ENCODE measurements at regions not wholly inside any gene's neighbourhood (a gene's known extent, or its start where the extent isn't known, plus 50 kb on each side); places are given as distances from the start of the nearest gene placed in this dataset.

GRCh38 chr2:226483143-226483542 is 316.5 kb downstream of the IRS1 start:
- Histone ChIP-seq H3K9me3 (ENCODE audit: control insufficient read depth, low read depth, low read length) (no peaks in the 10 kb centered on the region), H3K4me1 (ENCODE audit: control insufficient read depth, low read depth, low read length) (peaks cover 41% of the 10 kb centered on the region), H3K36me3 (ENCODE audit: control insufficient read depth, low read depth, low read length) (no peaks in the 10 kb centered on the region), H3K9ac (ENCODE audit: low read length) (peak overlapping the region; percentile 23), H3K27me3 (ENCODE audit: control insufficient read depth, insufficient read depth, low read length) (no peaks in the 10 kb centered on the region), H3K27ac (ENCODE audit: low read length) (peak overlapping the region; percentile 4), H3K4me3 (ENCODE audit: low read length) (peak overlapping the region; percentile 15)

GRCh38 chr2:226478109-226478809 is 321.4 kb downstream of the IRS1 start:
- Histone ChIP-seq H3K9ac (ENCODE audit: low read length) (no peak overlapping the region), H3K36me3 (ENCODE audit: control insufficient read depth, low read depth, low read length) (no peaks in the 10 kb centered on the region), H3K27me3 (ENCODE audit: control insufficient read depth, insufficient read depth, low read length) (no peaks in the 10 kb centered on the region), H3K27ac (ENCODE audit: low read length) (no peak overlapping the region), H3K4me1 (ENCODE audit: control insufficient read depth, low read depth, low read length) (peaks cover 34% of the 10 kb centered on the region), H3K9me3 (ENCODE audit: control insufficient read depth, low read depth, low read length) (no peaks in the 10 kb centered on the region), H3K4me3 (ENCODE audit: low read length) (no peak overlapping the region)

DNA sequence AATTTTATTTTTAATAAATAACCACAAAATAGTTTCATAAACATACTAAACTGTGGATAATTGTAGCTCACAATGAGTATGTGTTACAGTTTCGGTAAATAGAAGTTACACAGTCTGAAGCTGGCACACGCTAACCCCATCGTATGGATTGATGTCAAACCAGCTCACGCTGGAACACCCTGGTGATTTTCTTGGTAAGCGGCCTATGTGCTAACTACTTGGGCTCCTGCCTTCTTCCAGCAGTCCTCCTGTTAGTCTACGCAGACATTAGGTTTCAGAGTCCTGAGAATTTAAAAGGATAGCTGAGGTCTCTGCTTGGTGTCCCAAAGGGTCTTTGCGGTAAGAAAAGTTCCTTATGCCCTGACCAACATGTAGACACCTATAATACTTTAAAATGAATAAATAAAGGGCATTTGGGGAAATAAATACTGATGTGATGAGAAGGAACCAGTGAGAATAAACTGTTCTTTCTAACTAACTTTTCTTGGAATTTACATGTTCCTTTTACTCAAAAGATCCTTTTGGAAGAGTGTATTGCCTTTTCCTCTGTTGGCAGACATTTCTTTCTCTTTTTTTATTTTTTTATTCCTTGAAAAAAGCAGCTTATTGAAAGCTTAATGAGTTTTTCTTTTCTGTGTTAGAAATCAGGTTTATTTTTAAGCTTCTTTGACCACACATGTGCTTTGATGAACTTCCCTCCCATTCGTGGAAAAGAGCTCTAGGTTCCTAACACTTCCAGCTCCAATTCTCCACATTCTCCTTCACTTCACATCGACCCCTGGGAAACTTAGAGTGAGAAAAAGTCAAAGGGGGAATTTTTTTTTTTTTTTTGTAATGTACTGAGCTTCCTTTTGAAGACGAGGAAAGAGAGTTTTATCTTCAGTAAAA is 322.2 kb downstream of the IRS1 start:
- Histone ChIP-seq H3K4me3 (ENCODE audit: low read length) (no peak overlapping the region), H3K27ac (ENCODE audit: low read length) (no peak overlapping the region), H3K9me3 (ENCODE audit: control insufficient read depth, low read depth, low read length) (no peaks in the 10 kb centered on the region), H3K27me3 (ENCODE audit: control insufficient read depth, insufficient read depth, low read length) (no peaks in the 10 kb centered on the region), H3K36me3 (ENCODE audit: control insufficient read depth, low read depth, low read length) (no peaks in the 10 kb centered on the region), H3K4me1 (ENCODE audit: control insufficient read depth, low read depth, low read length) (peaks cover 26% of the 10 kb centered on the region), H3K9ac (ENCODE audit: low read length) (no peak overlapping the region)

- no peak overlapping the region for H3K27ac ChIP-seq (ENCODE audit: low read length)
- no peaks in the 10 kb centered on the region for H3K9me3 ChIP-seq (ENCODE audit: control insufficient read depth, low read depth, low read length)
- no peak overlapping the region for H3K4me3 ChIP-seq (ENCODE audit: low read length)
- peaks cover 8% of the 10 kb centered on the region for H3K4me1 ChIP-seq (ENCODE audit: control insufficient read depth, low read depth, low read length)
- H3K9ac ChIP-seq (ENCODE audit: low read length), result no peak overlapping the region
- H3K36me3 ChIP-seq (ENCODE audit: control insufficient read depth, low read depth, low read length), result no peaks in the 10 kb centered on the region
- H3K27me3 ChIP-seq (ENCODE audit: control insufficient read depth, insufficient read depth, low read length), result no peaks in the 10 kb centered on the region
Measured at GRCh38 chr2:226475650-226476049, 324.0 kb downstream of the IRS1 start.

- H3K27me3 ChIP-seq (ENCODE audit: control insufficient read depth, insufficient read depth, low read length), result no peaks in the 10 kb centered on the region
- H3K9ac ChIP-seq (ENCODE audit: low read length), result no peak overlapping the region
- no peak overlapping the region for H3K4me3 ChIP-seq (ENCODE audit: low read length)
- H3K36me3 ChIP-seq (ENCODE audit: control insufficient read depth, low read depth, low read length), result no peaks in the 10 kb centered on the region
- no peak overlapping the region for H3K27ac ChIP-seq (ENCODE audit: low read length)
- H3K4me1 ChIP-seq (ENCODE audit: control insufficient read depth, low read depth, low read length), result peaks cover 7% of the 10 kb centered on the region
- H3K9me3 ChIP-seq (ENCODE audit: control insufficient read depth, low read depth, low read length), result no peaks in the 10 kb centered on the region
Measured at GRCh38 chr2:226474131-226474530, 325.5 kb downstream of the IRS1 start.

DNA sequence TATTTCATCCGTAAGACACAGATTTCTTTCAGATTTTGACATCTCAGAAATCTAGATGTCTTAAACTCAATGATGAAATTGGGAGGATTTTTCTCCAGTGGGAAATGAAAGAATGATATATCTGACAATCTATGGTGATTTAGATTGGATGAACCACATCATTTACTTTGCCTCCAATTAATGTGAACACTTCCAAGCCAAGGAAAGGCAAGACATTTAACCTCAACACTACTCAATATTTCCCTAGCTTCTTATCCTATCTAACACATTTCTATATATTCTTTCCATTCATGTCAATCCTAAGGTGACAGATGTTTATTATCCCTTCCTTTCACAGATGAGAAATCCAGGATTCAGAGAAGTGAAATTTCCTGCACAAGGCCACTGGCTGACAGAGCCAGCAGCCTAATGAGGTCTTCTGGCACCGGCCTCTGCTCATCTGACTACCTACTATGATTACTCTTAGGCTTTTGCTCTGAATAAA is 327.6 kb downstream of the IRS1 start:
- Histone ChIP-seq H3K9me3 (ENCODE audit: control insufficient read depth, low read depth, low read length) (no peaks in the 10 kb centered on the region), H3K27me3 (ENCODE audit: control insufficient read depth, insufficient read depth, low read length) (no peaks in the 10 kb centered on the region), H3K9ac (ENCODE audit: low read length) (no peak overlapping the region)

DNA sequence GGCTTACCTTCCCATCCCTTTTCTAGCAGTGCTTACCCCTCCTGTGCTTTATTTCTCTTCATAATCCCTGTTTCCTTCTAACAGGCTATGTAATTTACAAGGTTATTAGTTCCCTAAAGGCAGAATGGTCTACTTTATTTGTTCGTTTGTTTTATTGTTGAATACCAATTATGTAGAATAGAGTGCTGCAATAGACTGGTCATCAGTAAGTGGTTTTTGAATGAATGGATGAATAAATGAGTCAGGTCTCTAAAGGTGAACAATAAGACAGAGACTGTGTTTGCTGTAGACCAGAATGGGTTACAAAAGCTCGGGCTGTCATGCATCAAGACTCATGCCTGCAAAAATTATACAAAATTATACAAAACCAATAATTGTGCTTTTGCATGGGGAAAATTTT is 332.0 kb downstream of the IRS1 start:
- Histone ChIP-seq H3K9me3 (ENCODE audit: control insufficient read depth, low read depth, low read length) (no peaks in the 10 kb centered on the region), H3K36me3 (ENCODE audit: control insufficient read depth, low read depth, low read length) (no peaks in the 10 kb centered on the region), H3K27me3 (ENCODE audit: control insufficient read depth, insufficient read depth, low read length) (no peaks in the 10 kb centered on the region), H3K27ac (ENCODE audit: low read length) (no peak overlapping the region), H3K4me3 (ENCODE audit: low read length) (no peak overlapping the region), H3K4me1 (ENCODE audit: control insufficient read depth, low read depth, low read length) (no peaks in the 10 kb centered on the region), H3K9ac (ENCODE audit: low read length) (no peak overlapping the region)

More for the DNA sequence above, 327.6 kb downstream of the IRS1 start:
- Histone ChIP-seq H3K4me3 (ENCODE audit: low read length) (no peak overlapping the region), H3K4me1 (ENCODE audit: control insufficient read depth, low read depth, low read length) (no peaks in the 10 kb centered on the region), H3K27ac (ENCODE audit: low read length) (no peak overlapping the region), H3K36me3 (ENCODE audit: control insufficient read depth, low read depth, low read length) (no peaks in the 10 kb centered on the region)

DNA sequence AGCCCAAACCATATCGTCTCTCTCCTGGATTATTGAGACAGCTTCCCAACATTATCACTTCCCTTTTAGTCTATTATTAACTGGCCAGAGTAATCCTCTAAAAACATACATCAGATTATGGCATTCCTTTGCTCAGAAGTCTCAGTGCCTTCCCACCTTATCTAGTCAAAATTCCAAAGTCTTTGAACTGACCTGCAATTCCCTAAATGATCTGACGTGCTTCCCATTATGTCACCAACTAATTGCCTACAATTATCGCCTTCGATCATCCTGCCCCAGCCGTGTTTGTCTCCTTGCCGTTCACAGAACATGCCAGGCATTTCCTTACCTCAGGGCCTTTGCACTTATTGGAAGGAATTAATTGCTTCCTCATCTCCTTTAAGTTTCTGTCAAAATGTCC is 332.4 kb downstream of the IRS1 start:
- H3K9ac ChIP-seq (ENCODE audit: low read length), result no peak overlapping the region
- H3K27me3 ChIP-seq (ENCODE audit: control insufficient read depth, insufficient read depth, low read length), result no peaks in the 10 kb centered on the region
- no peak overlapping the region for H3K27ac ChIP-seq (ENCODE audit: low read length)
- no peaks in the 10 kb centered on the region for H3K4me1 ChIP-seq (ENCODE audit: control insufficient read depth, low read depth, low read length)
- no peak overlapping the region for H3K4me3 ChIP-seq (ENCODE audit: low read length)
- H3K9me3 ChIP-seq (ENCODE audit: control insufficient read depth, low read depth, low read length), result no peaks in the 10 kb centered on the region
- H3K36me3 ChIP-seq (ENCODE audit: control insufficient read depth, low read depth, low read length), result no peaks in the 10 kb centered on the region

DNA sequence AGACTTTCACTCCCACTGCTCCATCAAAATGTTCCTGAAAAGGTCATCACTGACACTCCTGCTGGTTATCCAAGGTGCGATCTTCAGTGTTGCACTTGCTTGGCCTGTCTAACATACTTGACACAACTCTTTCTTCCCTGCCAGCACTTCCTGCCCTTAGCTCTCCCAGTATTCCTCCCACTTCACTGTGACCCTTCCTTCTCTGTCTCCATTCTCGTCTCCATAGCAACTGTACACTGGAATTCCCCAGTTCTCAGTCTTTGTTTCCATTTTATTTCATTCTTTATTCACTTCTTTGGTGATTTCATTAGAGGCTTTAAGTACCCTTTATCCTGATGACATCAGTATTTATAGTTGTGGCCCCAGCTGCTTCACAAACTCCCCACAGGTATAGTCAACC is 333.0 kb downstream of the IRS1 start:
- Histone ChIP-seq H3K27ac (ENCODE audit: low read length) (no peak overlapping the region), H3K9ac (ENCODE audit: low read length) (no peak overlapping the region), H3K4me3 (ENCODE audit: low read length) (no peak overlapping the region), H3K9me3 (ENCODE audit: control insufficient read depth, low read depth, low read length) (no peaks in the 10 kb centered on the region), H3K36me3 (ENCODE audit: control insufficient read depth, low read depth, low read length) (no peaks in the 10 kb centered on the region), H3K27me3 (ENCODE audit: control insufficient read depth, insufficient read depth, low read length) (no peaks in the 10 kb centered on the region), H3K4me1 (ENCODE audit: control insufficient read depth, low read depth, low read length) (no peaks in the 10 kb centered on the region)

GRCh38 chr2:226466124-226466523 is 333.5 kb downstream of the IRS1 start:
- Histone ChIP-seq H3K9ac (ENCODE audit: low read length) (no peak overlapping the region), H3K4me1 (ENCODE audit: control insufficient read depth, low read depth, low read length) (no peaks in the 10 kb centered on the region), H3K27me3 (ENCODE audit: control insufficient read depth, insufficient read depth, low read length) (no peaks in the 10 kb centered on the region), H3K9me3 (ENCODE audit: control insufficient read depth, low read depth, low read length) (no peaks in the 10 kb centered on the region), H3K4me3 (ENCODE audit: low read length) (no peak overlapping the region), H3K27ac (ENCODE audit: low read length) (no peak overlapping the region), H3K36me3 (ENCODE audit: control insufficient read depth, low read depth, low read length) (no peaks in the 10 kb centered on the region)

DNA sequence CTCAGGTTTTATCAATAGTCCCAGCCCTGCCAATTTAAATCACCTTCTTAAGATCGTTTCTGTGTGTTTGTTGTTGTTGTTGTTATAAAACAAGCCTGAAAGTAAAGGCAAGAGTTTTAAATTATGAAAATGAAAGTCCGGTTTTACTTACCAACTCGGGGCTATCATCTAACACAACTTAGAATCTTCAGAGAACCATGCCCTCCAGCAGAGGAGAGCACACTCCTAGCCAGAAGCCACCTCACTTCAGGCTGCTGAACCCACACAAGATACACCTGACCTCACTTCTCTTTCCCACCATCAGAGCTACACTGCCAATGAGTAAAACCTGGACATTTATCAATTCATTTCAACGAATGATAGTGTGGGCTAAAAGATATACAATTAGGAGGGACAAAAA is 335.2 kb downstream of the IRS1 start:
- Histone ChIP-seq H3K36me3 (ENCODE audit: control insufficient read depth, low read depth, low read length) (no peaks in the 10 kb centered on the region), H3K4me1 (ENCODE audit: control insufficient read depth, low read depth, low read length) (no peaks in the 10 kb centered on the region), H3K9me3 (ENCODE audit: control insufficient read depth, low read depth, low read length) (no peaks in the 10 kb centered on the region), H3K27me3 (ENCODE audit: control insufficient read depth, insufficient read depth, low read length) (no peaks in the 10 kb centered on the region), H3K4me3 (ENCODE audit: low read length) (no peak overlapping the region), H3K27ac (ENCODE audit: low read length) (no peak overlapping the region), H3K9ac (ENCODE audit: low read length) (no peak overlapping the region)
